Neural cell (in vitro differentiated cells): ENCODE measurements at regions not wholly inside any gene's neighbourhood (a gene's known extent, or its start where the extent isn't known, plus 50 kb on each side); places are given as distances from the start of the nearest gene placed in this dataset.

Experiments used
- H2AFZ ChIP-seq: fragments of 200-600, 300-800 bp; sonication (generic), shearing (Covaris generic); 2 replicates; pipeline ENCODE4 v1.6.0; 2014; ENCODE audit warnings: low read depth, mild to moderate bottlenecking, antibody characterized with exemption, low read length, moderate library complexity
- H3F3A ChIP-seq: fragments of 200-600 bp; shearing (Covaris generic); 2 replicates; pipeline ENCODE4 v1.6.1; 2016; ENCODE audit warnings: mild to moderate bottlenecking, moderate library complexity, mixed read lengths, antibody characterized with exemption, low read length; ENCODE audit not compliant: insufficient read depth, poor library complexity, severe bottlenecking
- H3K27ac ChIP-seq: fragments of 200-600, 300-800 bp; sonication (generic), shearing (Covaris generic); 2 replicates; pipeline ENCODE4 v1.5.1; 2014; ENCODE audit warnings: mild to moderate bottlenecking, low read length, moderate library complexity
- H3K27me3 ChIP-seq: fragments of 300-800, 200-600 bp; sonication (generic), shearing (Covaris generic); 2 replicates; pipeline ENCODE4 v1.6.0; 2014; ENCODE audit warnings: mild to moderate bottlenecking, low read depth, low read length, moderate library complexity; ENCODE audit not compliant: insufficient read depth
- H3K36me3 ChIP-seq: fragments of 300-800, 200-600 bp; sonication (generic), shearing (Covaris generic); 2 replicates; pipeline ENCODE4 v1.5.1; 2014; ENCODE audit warnings: mild to moderate bottlenecking, antibody characterized with exemption, low read length, moderate library complexity; ENCODE audit not compliant: insufficient read depth
- H3K4me2 ChIP-seq: fragments of 300-800, 200-600 bp; sonication (generic), shearing (Covaris generic); 2 replicates; pipeline ENCODE4 v1.6.0; 2014; ENCODE audit warnings: mild to moderate bottlenecking, low read length
- H3K4me3 ChIP-seq: fragments of 300-800, 200-600 bp; sonication (generic), shearing (Covaris generic); 2 replicates; pipeline ENCODE4 v1.5.1; 2014; ENCODE audit warnings: mild to moderate bottlenecking, low read length, moderate library complexity
- H3K79me2 ChIP-seq: fragments of 200-600 bp; shearing (Covaris generic); replicated peaks from 2 replicates; pipeline ENCODE4 v1.6.0; 2014; ENCODE audit warnings: mild to moderate bottlenecking, low read length, moderate library complexity; ENCODE audit not compliant: insufficient read depth
- H3K9ac ChIP-seq: fragments of 300-800, 200-600 bp; sonication (generic), shearing (Covaris generic); 2 replicates; pipeline ENCODE4 v1.6.1; 2016; ENCODE audit warnings: mild to moderate bottlenecking, low read length, mixed read lengths
- H3K9me2 ChIP-seq: fragments of 200-600 bp; shearing (Covaris generic); 2 replicates; pipeline ENCODE4 v1.6.1; 2016; ENCODE audit warnings: mild to moderate bottlenecking, low read length, mixed read lengths; ENCODE audit not compliant: insufficient read depth
- H3K9me3 ChIP-seq: fragments of 200-600, 300-800 bp; sonication (generic), shearing (Covaris generic); 2 replicates; pipeline ENCODE4 v1.6.1; 2016; ENCODE audit warnings: mild to moderate bottlenecking, mixed run types, low read length, moderate library complexity, mixed read lengths
- H4K20me1 ChIP-seq: fragments of 200-600 bp; shearing (Covaris generic); 2 replicates; pipeline ENCODE4 v1.6.1; 2016; ENCODE audit warnings: mild to moderate bottlenecking, mixed run types; ENCODE audit not compliant: insufficient read depth
- EP300 ChIP-seq: fragments of 450-650 bp; conservative IDR thresholded peaks from 2 replicates; pipeline ENCODE4 v1.6.1; 2014; ENCODE audit warnings: antibody characterized with exemption, mild to moderate bottlenecking, moderate library complexity; ENCODE audit not compliant: poor library complexity, severe bottlenecking
- EZH2 ChIP-seq: fragments of 200-600, 300-800 bp; shearing (Covaris generic), sonication (generic); IDR thresholded peaks from 2 replicates; pipeline ENCODE4 v1.6.1; 2014; ENCODE audit warnings: antibody characterized with exemption, low read length, borderline replicate concordance, mild to moderate bottlenecking; ENCODE audit not compliant: insufficient read depth, poor library complexity, severe bottlenecking
- MXI1 ChIP-seq: fragments of 450-650 bp; conservative IDR thresholded peaks from 2 replicates; pipeline ENCODE4 v1.6.1; 2014; ENCODE audit warnings: antibody characterized with exemption, mild to moderate bottlenecking; ENCODE audit not compliant: poor library complexity, severe bottlenecking
- POLR2AphosphoS5 ChIP-seq: IDR thresholded peaks from 2 replicates; pipeline ENCODE4 v1.6.1; 2012
- RAD21 ChIP-seq: fragments of 450-650 bp; conservative IDR thresholded peaks from 2 replicates; pipeline ENCODE4 v1.6.1; 2014; ENCODE audit warnings: antibody characterized with exemption, mild to moderate bottlenecking, moderate library complexity
- SMC3 ChIP-seq: fragments of 450-650 bp; conservative IDR thresholded peaks from 2 replicates; pipeline ENCODE4 v1.6.1; 2014; ENCODE audit warnings: antibody characterized with exemption, mild to moderate bottlenecking, moderate library complexity; ENCODE audit not compliant: poor library complexity
- TAF1 ChIP-seq: IDR thresholded peaks from 2 replicates; pipeline ENCODE4 v1.6.1; 2012; ENCODE audit warnings: low read depth
- TF ChIP-seq, protein P1 (sequence below): IDR thresholded peaks from 2 replicates; pipeline ENCODE4 v1.6.1; 2012; ENCODE audit warnings: borderline replicate concordance
- TF ChIP-seq, protein P2 (sequence below): fragments of 450-650 bp; IDR thresholded peaks from 2 replicates; pipeline ENCODE4 v1.5.1; 2014; ENCODE audit warnings: antibody characterized with exemption, mild to moderate bottlenecking, moderate library complexity; ENCODE audit not compliant: poor library complexity, severe bottlenecking

GRCh38 chr18:55908901-55909366 lies 320.9 kb upstream of the TCF4 start:
- Histone ChIP-seq H4K20me1 (no peaks in the 10 kb centered on the region), H3K27me3 (no peaks in the 10 kb centered on the region), H3K36me3 (no peaks in the 10 kb centered on the region), H3F3A (no peaks in the 10 kb centered on the region), H3K9me3 (no peaks in the 10 kb centered on the region), H3K9ac (no peak overlapping the region), H3K79me2 (no peaks in the 10 kb centered on the region), H3K4me3 (no peak overlapping the region), H3K4me2 (no peak overlapping the region), H3K9me2 (no peaks in the 10 kb centered on the region), H3K27ac (no peak overlapping the region), H2AFZ (no peak overlapping the region)
- TF ChIP-seq EP300: no peak
- TF ChIP-seq MXI1: no peak
- no peak for TF ChIP-seq EZH2
- TF ChIP-seq, protein P1, sequence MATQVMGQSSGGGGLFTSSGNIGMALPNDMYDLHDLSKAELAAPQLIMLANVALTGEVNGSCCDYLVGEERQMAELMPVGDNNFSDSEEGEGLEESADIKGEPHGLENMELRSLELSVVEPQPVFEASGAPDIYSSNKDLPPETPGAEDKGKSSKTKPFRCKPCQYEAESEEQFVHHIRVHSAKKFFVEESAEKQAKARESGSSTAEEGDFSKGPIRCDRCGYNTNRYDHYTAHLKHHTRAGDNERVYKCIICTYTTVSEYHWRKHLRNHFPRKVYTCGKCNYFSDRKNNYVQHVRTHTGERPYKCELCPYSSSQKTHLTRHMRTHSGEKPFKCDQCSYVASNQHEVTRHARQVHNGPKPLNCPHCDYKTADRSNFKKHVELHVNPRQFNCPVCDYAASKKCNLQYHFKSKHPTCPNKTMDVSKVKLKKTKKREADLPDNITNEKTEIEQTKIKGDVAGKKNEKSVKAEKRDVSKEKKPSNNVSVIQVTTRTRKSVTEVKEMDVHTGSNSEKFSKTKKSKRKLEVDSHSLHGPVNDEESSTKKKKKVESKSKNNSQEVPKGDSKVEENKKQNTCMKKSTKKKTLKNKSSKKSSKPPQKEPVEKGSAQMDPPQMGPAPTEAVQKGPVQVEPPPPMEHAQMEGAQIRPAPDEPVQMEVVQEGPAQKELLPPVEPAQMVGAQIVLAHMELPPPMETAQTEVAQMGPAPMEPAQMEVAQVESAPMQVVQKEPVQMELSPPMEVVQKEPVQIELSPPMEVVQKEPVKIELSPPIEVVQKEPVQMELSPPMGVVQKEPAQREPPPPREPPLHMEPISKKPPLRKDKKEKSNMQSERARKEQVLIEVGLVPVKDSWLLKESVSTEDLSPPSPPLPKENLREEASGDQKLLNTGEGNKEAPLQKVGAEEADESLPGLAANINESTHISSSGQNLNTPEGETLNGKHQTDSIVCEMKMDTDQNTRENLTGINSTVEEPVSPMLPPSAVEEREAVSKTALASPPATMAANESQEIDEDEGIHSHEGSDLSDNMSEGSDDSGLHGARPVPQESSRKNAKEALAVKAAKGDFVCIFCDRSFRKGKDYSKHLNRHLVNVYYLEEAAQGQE: no peak
- no peak for TF ChIP-seq TAF1
- TF ChIP-seq, protein P2, sequence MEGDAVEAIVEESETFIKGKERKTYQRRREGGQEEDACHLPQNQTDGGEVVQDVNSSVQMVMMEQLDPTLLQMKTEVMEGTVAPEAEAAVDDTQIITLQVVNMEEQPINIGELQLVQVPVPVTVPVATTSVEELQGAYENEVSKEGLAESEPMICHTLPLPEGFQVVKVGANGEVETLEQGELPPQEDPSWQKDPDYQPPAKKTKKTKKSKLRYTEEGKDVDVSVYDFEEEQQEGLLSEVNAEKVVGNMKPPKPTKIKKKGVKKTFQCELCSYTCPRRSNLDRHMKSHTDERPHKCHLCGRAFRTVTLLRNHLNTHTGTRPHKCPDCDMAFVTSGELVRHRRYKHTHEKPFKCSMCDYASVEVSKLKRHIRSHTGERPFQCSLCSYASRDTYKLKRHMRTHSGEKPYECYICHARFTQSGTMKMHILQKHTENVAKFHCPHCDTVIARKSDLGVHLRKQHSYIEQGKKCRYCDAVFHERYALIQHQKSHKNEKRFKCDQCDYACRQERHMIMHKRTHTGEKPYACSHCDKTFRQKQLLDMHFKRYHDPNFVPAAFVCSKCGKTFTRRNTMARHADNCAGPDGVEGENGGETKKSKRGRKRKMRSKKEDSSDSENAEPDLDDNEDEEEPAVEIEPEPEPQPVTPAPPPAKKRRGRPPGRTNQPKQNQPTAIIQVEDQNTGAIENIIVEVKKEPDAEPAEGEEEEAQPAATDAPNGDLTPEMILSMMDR: no peak

DNA sequence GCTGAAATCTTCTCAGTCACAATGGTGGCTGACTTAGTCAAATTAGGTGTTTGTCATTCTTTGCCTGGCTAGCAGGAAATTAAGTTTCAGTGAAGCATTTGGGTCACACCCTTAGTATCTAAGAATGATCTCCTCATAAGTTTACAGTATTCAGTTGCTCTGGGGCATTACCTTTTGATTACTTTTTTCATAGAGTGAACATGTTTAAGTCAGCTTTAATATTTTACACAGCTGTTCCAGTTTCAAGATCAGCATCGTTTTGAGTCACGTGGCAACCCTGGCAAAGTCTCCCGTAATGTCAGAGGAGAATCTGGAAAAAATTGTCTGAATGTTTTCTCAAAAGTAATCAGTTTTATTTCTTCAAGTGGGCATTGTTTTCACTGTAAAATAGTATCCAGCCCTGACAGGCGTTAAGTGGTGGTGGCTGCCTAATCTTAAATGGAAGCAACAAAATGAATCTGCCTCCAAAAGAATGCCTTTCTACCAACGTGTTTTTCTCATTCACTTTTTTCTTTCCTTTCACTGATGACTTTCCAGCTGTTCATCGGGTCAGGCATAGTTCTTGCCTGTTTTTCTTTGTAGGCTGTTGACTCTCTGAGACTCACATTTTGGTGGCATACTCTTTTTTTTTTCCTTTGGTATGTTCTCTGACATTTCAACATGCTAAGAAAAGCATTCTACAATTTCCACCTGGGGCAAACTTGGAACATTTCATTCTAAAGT lies 319.6 kb upstream of the TCF4 start:
- H3K27ac ChIP-seq: no peak overlapping the region
- no peak overlapping the region for H2AFZ ChIP-seq
- H3K9me2 ChIP-seq: no peaks in the 10 kb centered on the region
- no peaks in the 10 kb centered on the region for H4K20me1 ChIP-seq
- H3K27me3 ChIP-seq: no peaks in the 10 kb centered on the region
- H3K36me3 ChIP-seq: no peaks in the 10 kb centered on the region
- TF ChIP-seq, protein P2: no peak
- TF ChIP-seq RAD21 (no peak), TAF1 (no peak), EP300 (no peak), MXI1 (no peak), POLR2AphosphoS5 (no peak), EZH2 (no peak), SMC3 (no peak)
- TF ChIP-seq, protein P1: no peak
- H3K9ac ChIP-seq: no peak overlapping the region
- no peaks in the 10 kb centered on the region for H3K9me3 ChIP-seq
- no peak overlapping the region for H3K4me3 ChIP-seq
- H3K4me2 ChIP-seq: no peak overlapping the region
- no peaks in the 10 kb centered on the region for H3F3A ChIP-seq
- H3K79me2 ChIP-seq: no peaks in the 10 kb centered on the region
